ENCODE measurements at regions not wholly inside any gene's neighbourhood (a gene's known extent, or its start where the extent isn't known, plus 50 kb on each side); places are given as distances from the start of the nearest gene placed in this dataset.
A peak's percentile ranks its signal among the peaks of the same experiment; 100 is the strongest.

GRCh38 chr2:64904413-64905329 lies 84.5 kb upstream of the SLC1A4 start (continued):
- TF ChIP-seq ATF6 (CRISPR knock-in tag; conservative IDR thresholded peaks at IDR 0.05) (no peak), TBL1XR1 (IDR thresholded peaks at IDR 0.05; ENCODE audit: borderline replicate concordance, low read length, partially characterized antibody) (no peak), KDM4B (CRISPR knock-in tag; IDR thresholded peaks at IDR 0.05) (no peak), SOX13 (IDR thresholded peaks at IDR 0.05) (no peak), SOX13 (CRISPR knock-in tag; conservative IDR thresholded peaks at IDR 0.05 in 1 of 2, IDR thresholded peaks at IDR 0.05 in 1 of 2) (peak in 1 of 2 experiments; percentile 10; a peak in 1 of 4 replicates), GATAD2A (CRISPR knock-in tag; IDR thresholded peaks at IDR 0.05) (peak; percentile 33; the same call in 1 of the 2 replicates), ZC3H4 (CRISPR knock-in tag; IDR thresholded peaks at IDR 0.05; ENCODE audit: borderline replicate concordance) (no peak), ZNF558 (CRISPR knock-in tag; IDR thresholded peaks at IDR 0.05; ENCODE audit: borderline replicate concordance) (no peak), TARDBP (CRISPR knock-in tag; IDR thresholded peaks at IDR 0.05) (0 out of 2 replicates have a peak, but pooled peaks have one; percentile 40), KLF9 (CRISPR knock-in tag; IDR thresholded peaks at IDR 0.05; ENCODE audit: low read depth) (no peak), XRCC5 (optimal IDR thresholded peaks at IDR 0.05; ENCODE audit: low read length) (no peak), ATF7-NPFF (CRISPR knock-in tag; IDR thresholded peaks at IDR 0.05; ENCODE audit: low read depth) (no peak), HNF4G (IDR thresholded peaks at IDR 0.05; ENCODE audit: borderline replicate concordance, low read depth, low read length) (peak; percentile 54; the same call in 1 of the 2 replicates), HNF4G (CRISPR knock-in tag; IDR thresholded peaks at IDR 0.05; ENCODE audit: borderline replicate concordance, low read depth) (no peak), NR2F6 (IDR thresholded peaks at IDR 0.05) (no peak), NR2F6 (CRISPR knock-in tag; IDR thresholded peaks at IDR 0.05) (no peak), ZNF124 (CRISPR knock-in tag; IDR thresholded peaks at IDR 0.05) (no peak), ZNF550 (CRISPR knock-in tag; IDR thresholded peaks at IDR 0.05; ENCODE audit: borderline replicate concordance) (no peak), MZF1 (CRISPR knock-in tag; IDR thresholded peaks at IDR 0.05; ENCODE audit: borderline replicate concordance) (no peak), SNAPC2 (CRISPR knock-in tag; IDR thresholded peaks at IDR 0.05) (no peak), TBP (CRISPR knock-in tag; IDR thresholded peaks at IDR 0.05) (no peak), TCF12 (IDR thresholded peaks at IDR 0.05) (no peak), TCF12 (CRISPR knock-in tag; IDR thresholded peaks at IDR 0.05) (no peak), ZNF577 (CRISPR knock-in tag; IDR thresholded peaks at IDR 0.05; ENCODE audit: borderline replicate concordance, low read depth) (no peak), KDM5B (CRISPR knock-in tag; IDR thresholded peaks at IDR 0.05; ENCODE audit: borderline replicate concordance) (peak; percentile 16; the same call in 1 of the 2 replicates), SMARCC2 (IDR thresholded peaks at IDR 0.05) (no peak), ZNF674 (CRISPR knock-in tag; IDR thresholded peaks at IDR 0.05; ENCODE audit: low read depth) (no peak)
- TF ChIP-seq, protein P1, sequence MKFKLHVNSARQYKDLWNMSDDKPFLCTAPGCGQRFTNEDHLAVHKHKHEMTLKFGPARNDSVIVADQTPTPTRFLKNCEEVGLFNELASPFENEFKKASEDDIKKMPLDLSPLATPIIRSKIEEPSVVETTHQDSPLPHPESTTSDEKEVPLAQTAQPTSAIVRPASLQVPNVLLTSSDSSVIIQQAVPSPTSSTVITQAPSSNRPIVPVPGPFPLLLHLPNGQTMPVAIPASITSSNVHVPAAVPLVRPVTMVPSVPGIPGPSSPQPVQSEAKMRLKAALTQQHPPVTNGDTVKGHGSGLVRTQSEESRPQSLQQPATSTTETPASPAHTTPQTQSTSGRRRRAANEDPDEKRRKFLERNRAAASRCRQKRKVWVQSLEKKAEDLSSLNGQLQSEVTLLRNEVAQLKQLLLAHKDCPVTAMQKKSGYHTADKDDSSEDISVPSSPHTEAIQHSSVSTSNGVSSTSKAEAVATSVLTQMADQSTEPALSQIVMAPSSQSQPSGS (CRISPR knock-in tag; IDR thresholded peaks at IDR 0.05) = no peak
- TF ChIP-seq, protein P2, sequence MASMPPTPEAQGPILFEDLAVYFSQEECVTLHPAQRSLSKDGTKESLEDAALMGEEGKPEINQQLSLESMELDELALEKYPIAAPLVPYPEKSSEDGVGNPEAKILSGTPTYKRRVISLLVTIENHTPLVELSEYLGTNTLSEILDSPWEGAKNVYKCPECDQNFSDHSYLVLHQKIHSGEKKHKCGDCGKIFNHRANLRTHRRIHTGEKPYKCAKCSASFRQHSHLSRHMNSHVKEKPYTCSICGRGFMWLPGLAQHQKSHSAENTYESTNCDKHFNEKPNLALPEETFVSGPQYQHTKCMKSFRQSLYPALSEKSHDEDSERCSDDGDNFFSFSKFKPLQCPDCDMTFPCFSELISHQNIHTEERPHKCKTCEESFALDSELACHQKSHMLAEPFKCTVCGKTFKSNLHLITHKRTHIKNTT (CRISPR knock-in tag; IDR thresholded peaks at IDR 0.05) = no peak

All from HepG2 (cell line).